Karpas-422 (cell line): ENCODE measurements at regions not wholly inside any gene's neighbourhood (a gene's known extent, or its start where the extent isn't known, plus 50 kb on each side); places are given as distances from the start of the nearest gene placed in this dataset.

Experiments used
- DNase-seq: peaks from one replicate; pipeline ENCODE4 v3.0.0-alpha.2; 2015
- H2AFZ ChIP-seq: fragments of 200-600 bp; sonication (generic); 2 replicates; pipeline ENCODE4 v1.6.1; 2014; ENCODE audit warnings: antibody characterized with exemption, low read length, mixed read lengths
- H3K27ac ChIP-seq: fragments of 200-600 bp; sonication (generic); 2 replicates; pipeline ENCODE4 v1.5.1; 2014; ENCODE audit warnings: mild to moderate bottlenecking, low read length, moderate library complexity
- H3K27me3 ChIP-seq: fragments of 200-600 bp; sonication (generic); 2 replicates; pipeline ENCODE4 v1.6.1; 2014; ENCODE audit warnings: low read length, mixed read lengths
- H3K36me3 ChIP-seq: fragments of 200-600 bp; sonication (generic); 2 replicates; pipeline ENCODE4 v1.6.1; 2014; ENCODE audit warnings: low read length, mixed read lengths; ENCODE audit not compliant: insufficient read depth
- H3K4me1 ChIP-seq: fragments of 200-600 bp; sonication (generic); 2 replicates; pipeline ENCODE4 v1.6.1; 2014; ENCODE audit warnings: mild to moderate bottlenecking, low read length, mixed read lengths
- H3K4me2 ChIP-seq: fragments of 200-600 bp; sonication (generic); 2 replicates; pipeline ENCODE4 v1.6.1; 2014; ENCODE audit warnings: low read length, low read depth, mild to moderate bottlenecking; ENCODE audit not compliant: poor library complexity, severe bottlenecking
- H3K4me3 ChIP-seq: fragments of 200-600 bp; sonication (generic); 2 replicates; pipeline ENCODE4 v1.5.1; 2014; ENCODE audit warnings: mild to moderate bottlenecking, antibody characterized with exemption, low read length, mixed read lengths
- H3K79me2 ChIP-seq: fragments of 200-600 bp; sonication (generic); 2 replicates; pipeline ENCODE4 v1.6.1; 2014; ENCODE audit warnings: mild to moderate bottlenecking, low read length, mixed read lengths
- H3K9ac ChIP-seq: fragments of 200-600 bp; sonication (generic); 2 replicates; pipeline ENCODE4 v1.6.0; 2014; ENCODE audit warnings: low read length
- H3K9me2 ChIP-seq: fragments of 200-600 bp; sonication (generic), shearing (Covaris generic); replicated peaks from 2 replicates; pipeline ENCODE4 v1.6.0; 2014; ENCODE audit warnings: mild to moderate bottlenecking, low read length, moderate library complexity; ENCODE audit not compliant: insufficient read depth
- H3K9me3 ChIP-seq: fragments of 300-700, 200-600 bp; sonication (generic); 2 replicates; pipeline ENCODE4 v1.6.1; 2014; ENCODE audit warnings: low read length, mixed read lengths
- H4K20me1 ChIP-seq: fragments of 200-600 bp; sonication (generic); 2 replicates; pipeline ENCODE4 v1.6.1; 2014; ENCODE audit warnings: mild to moderate bottlenecking, antibody characterized with exemption, low read length, low read depth; ENCODE audit not compliant: insufficient read depth

- H3K27ac ChIP-seq: no peak overlapping the region
- H3K9me3 ChIP-seq: no peaks in the 10 kb centered on the region
These were observed 160.2 kb upstream of the TBCA start for GRCh38 chr5:77936365-77936693.

GRCh38 chr5:77935506-77936364 lies 159.6 kb upstream of the TBCA start:
- H3K9ac ChIP-seq: no peak overlapping the region

More at GRCh38 chr5:77936365-77936693, 160.2 kb upstream of the TBCA start:
- H3K27me3 ChIP-seq: no peaks in the 10 kb centered on the region
- H3K4me1 ChIP-seq: no peaks in the 10 kb centered on the region
- no peaks in the 10 kb centered on the region for H4K20me1 ChIP-seq
- no peak overlapping the region for H2AFZ ChIP-seq
- no peaks in the 10 kb centered on the region for H3K9me2 ChIP-seq
- no peak overlapping the region for H3K4me3 ChIP-seq
- no peaks in the 10 kb centered on the region for H3K79me2 ChIP-seq
- no peaks in the 10 kb centered on the region for H3K36me3 ChIP-seq
- H3K9ac ChIP-seq: no peak overlapping the region
- DNase-seq: no peak
- no peak overlapping the region for H3K4me2 ChIP-seq

GRCh38 chr5:77928776-77929300 lies 152.7 kb upstream of the TBCA start:
- Histone ChIP-seq H2AFZ (no peak overlapping the region), H4K20me1 (no peaks in the 10 kb centered on the region), H3K27me3 (no peaks in the 10 kb centered on the region), H3K9me3 (no peaks in the 10 kb centered on the region), H3K4me1 (no peaks in the 10 kb centered on the region), H3K36me3 (no peaks in the 10 kb centered on the region), H3K4me2 (no peak overlapping the region), H3K27ac (no peak overlapping the region), H3K9me2 (no peaks in the 10 kb centered on the region), H3K9ac (no peak overlapping the region), H3K4me3 (no peak overlapping the region), H3K79me2 (no peaks in the 10 kb centered on the region)
- DNase-seq: no peak

More at GRCh38 chr5:77935506-77936364, 159.6 kb upstream of the TBCA start:
- no peaks in the 10 kb centered on the region for H3K9me2 ChIP-seq
- H3K27me3 ChIP-seq: no peaks in the 10 kb centered on the region
- DNase-seq: no peak
- H3K79me2 ChIP-seq: no peaks in the 10 kb centered on the region
- H3K4me2 ChIP-seq: no peak overlapping the region
- no peak overlapping the region for H3K4me3 ChIP-seq
- no peaks in the 10 kb centered on the region for H3K4me1 ChIP-seq
- no peaks in the 10 kb centered on the region for H3K36me3 ChIP-seq
- no peaks in the 10 kb centered on the region for H3K9me3 ChIP-seq
- H4K20me1 ChIP-seq: no peaks in the 10 kb centered on the region
- no peak overlapping the region for H3K27ac ChIP-seq
- no peak overlapping the region for H2AFZ ChIP-seq

GRCh38 chr5:77926337-77926736 lies 150.2 kb upstream of the TBCA start:
- Histone ChIP-seq H3K36me3 (no peaks in the 10 kb centered on the region), H3K9me2 (no peaks in the 10 kb centered on the region), H3K27ac (no peak overlapping the region)

GRCh38 chr5:77925503-77925902 lies 149.4 kb upstream of the TBCA start:
- Histone ChIP-seq H3K79me2 (no peaks in the 10 kb centered on the region), H3K9me2 (no peaks in the 10 kb centered on the region), H3K9ac (no peak overlapping the region), H3K4me3 (no peak overlapping the region), H2AFZ (no peak overlapping the region), H3K27me3 (no peaks in the 10 kb centered on the region), H3K4me1 (no peaks in the 10 kb centered on the region), H3K36me3 (no peaks in the 10 kb centered on the region), H3K27ac (no peak overlapping the region), H3K9me3 (no peaks in the 10 kb centered on the region), H3K4me2 (no peak overlapping the region), H4K20me1 (no peaks in the 10 kb centered on the region)
- DNase-seq: no peak

More at GRCh38 chr5:77926337-77926736, 150.2 kb upstream of the TBCA start:
- no peaks in the 10 kb centered on the region for H3K9me3 ChIP-seq
- no peaks in the 10 kb centered on the region for H3K27me3 ChIP-seq
- H2AFZ ChIP-seq: no peak overlapping the region
- no peak overlapping the region for H3K9ac ChIP-seq
- no peak overlapping the region for H3K4me2 ChIP-seq
- H3K4me3 ChIP-seq: no peak overlapping the region
- no peaks in the 10 kb centered on the region for H3K79me2 ChIP-seq
- no peak for DNase-seq
- H4K20me1 ChIP-seq: no peaks in the 10 kb centered on the region
- H3K4me1 ChIP-seq: no peaks in the 10 kb centered on the region

- H3K4me2 ChIP-seq: no peak overlapping the region
These were observed 147.9 kb upstream of the TBCA start for GRCh38 chr5:77924081-77924480.

GRCh38 chr5:77923666-77924065 lies 147.5 kb upstream of the TBCA start:
- Histone ChIP-seq H2AFZ (no peak overlapping the region), H3K79me2 (no peaks in the 10 kb centered on the region), H3K9me2 (no peaks in the 10 kb centered on the region), H3K27ac (no peak overlapping the region), H3K36me3 (no peaks in the 10 kb centered on the region), H3K27me3 (no peaks in the 10 kb centered on the region), H3K4me3 (no peak overlapping the region), H3K4me1 (no peaks in the 10 kb centered on the region), H3K4me2 (no peak overlapping the region), H3K9me3 (no peaks in the 10 kb centered on the region), H3K9ac (no peak overlapping the region), H4K20me1 (no peaks in the 10 kb centered on the region)
- DNase-seq: no peak

More at GRCh38 chr5:77924081-77924480, 147.9 kb upstream of the TBCA start:
- Histone ChIP-seq H3K79me2 (no peaks in the 10 kb centered on the region), H3K27ac (no peak overlapping the region), H3K9ac (no peak overlapping the region), H3K27me3 (no peaks in the 10 kb centered on the region), H3K36me3 (no peaks in the 10 kb centered on the region), H3K4me3 (no peak overlapping the region), H4K20me1 (no peaks in the 10 kb centered on the region), H3K9me3 (no peaks in the 10 kb centered on the region), H3K4me1 (no peaks in the 10 kb centered on the region), H3K9me2 (no peaks in the 10 kb centered on the region), H2AFZ (no peak overlapping the region)
- no peak for DNase-seq

- Histone ChIP-seq H3K4me3 (no peak overlapping the region), H3K4me1 (no peaks in the 10 kb centered on the region), H2AFZ (no peak overlapping the region), H3K9me3 (no peaks in the 10 kb centered on the region), H3K9ac (no peak overlapping the region), H3K36me3 (no peaks in the 10 kb centered on the region), H3K27me3 (no peaks in the 10 kb centered on the region), H3K9me2 (no peaks in the 10 kb centered on the region), H3K27ac (no peak overlapping the region), H4K20me1 (no peaks in the 10 kb centered on the region), H3K79me2 (no peaks in the 10 kb centered on the region), H3K4me2 (no peak overlapping the region)
- DNase-seq: no peak
These were observed 145.1 kb upstream of the TBCA start for GRCh38 chr5:77921094-77921768.
